MG63 (cell line): ENCODE measurements at regions not wholly inside any gene's neighbourhood (a gene's known extent, or its start where the extent isn't known, plus 50 kb on each side); places are given as distances from the start of the nearest gene placed in this dataset.
A peak's percentile ranks its signal among the peaks of the same experiment; 100 is the strongest.

Experiments
- DNase-seq: peaks from one replicate; pipeline ENCODE4 v3.0.0-alpha.2; 2020
- H3K27me3 ChIP-seq: fragments of 250-450 bp; sonication (Bioruptor Pico); 2 replicates; pipeline ENCODE4 v1.5.1; 2020; ENCODE audit warnings: mild to moderate bottlenecking, moderate library complexity
- H3K36me3 ChIP-seq: fragments of 250-450 bp; sonication (Bioruptor Pico); 2 replicates; pipeline ENCODE4 v1.5.1; 2020; ENCODE audit warnings: mild to moderate bottlenecking, moderate library complexity
- H3K4me3 ChIP-seq: fragments of 250-450 bp; sonication (Bioruptor Pico); 2 replicates; pipeline ENCODE4 v1.5.1; 2020; ENCODE audit warnings: mild to moderate bottlenecking, moderate library complexity
- H3K9me3 ChIP-seq: fragments of 250-450 bp; sonication (Bioruptor Pico); 2 replicates; pipeline ENCODE4 v1.5.1; 2020; ENCODE audit warnings: mild to moderate bottlenecking, moderate library complexity

DNA sequence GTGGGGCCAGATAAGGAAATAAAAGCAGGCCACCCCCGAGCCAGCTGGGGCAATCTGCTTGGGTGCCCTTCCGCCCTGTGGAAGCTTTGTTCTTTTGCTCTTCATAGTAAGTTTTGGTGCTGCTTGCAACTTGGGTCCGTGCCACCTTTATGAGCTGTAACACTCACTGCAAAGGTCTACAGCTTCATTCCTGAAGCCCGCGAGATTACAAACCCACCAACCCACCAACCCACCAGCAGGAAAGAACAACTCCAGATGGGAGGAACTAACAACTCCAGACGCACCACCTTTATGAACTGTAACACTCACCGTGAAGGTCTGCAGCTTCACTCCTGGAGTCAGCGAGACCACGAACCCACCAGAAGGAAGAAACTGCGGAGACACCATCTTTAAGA lies 84.2 kb upstream of the ARRDC4 start:
- Histone ChIP-seq H3K9me3 (peaks cover 5% of the 10 kb centered on the region; the same call in 1 of the 2 replicates), H3K36me3 (no peaks in the 10 kb centered on the region), H3K4me3 (no peak overlapping the region), H3K27me3 (no peaks in the 10 kb centered on the region)
- no peak for DNase-seq

DNA sequence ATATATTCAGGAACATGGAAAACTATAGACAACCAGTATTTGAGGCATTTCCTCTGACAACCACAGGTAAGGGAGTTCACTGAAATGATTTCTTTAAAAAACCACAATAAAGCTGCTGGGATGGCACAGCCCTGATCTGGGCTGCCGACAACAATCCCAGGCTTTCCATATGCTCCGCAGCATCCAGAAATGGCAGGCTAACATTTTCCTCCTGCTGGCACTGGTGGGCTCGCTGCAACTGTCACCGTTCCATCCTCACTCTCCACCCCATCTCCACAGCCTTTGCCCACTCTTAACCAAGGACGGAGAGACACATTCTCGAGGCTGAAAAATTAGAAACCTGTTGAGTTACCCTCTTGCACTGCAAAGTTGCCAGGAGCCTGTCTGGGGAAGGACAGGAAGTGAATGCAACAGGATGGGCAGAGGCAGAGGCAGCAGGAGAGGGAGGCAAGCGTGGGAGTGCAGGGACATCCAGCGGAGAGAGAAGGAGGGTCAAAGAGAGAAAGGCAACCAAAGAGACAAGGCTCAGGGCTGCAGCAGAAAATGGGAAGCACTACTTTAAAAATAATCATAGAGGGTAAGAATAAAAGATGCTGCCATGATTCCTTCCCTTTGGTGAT lies 79.0 kb upstream of the ARRDC4 start:
- Histone ChIP-seq H3K9me3 (no peaks in the 10 kb centered on the region), H3K4me3 (no peak overlapping the region), H3K27me3 (peaks cover 11% of the 10 kb centered on the region), H3K36me3 (no peaks in the 10 kb centered on the region)
- DNase-seq, result no peak

DNA sequence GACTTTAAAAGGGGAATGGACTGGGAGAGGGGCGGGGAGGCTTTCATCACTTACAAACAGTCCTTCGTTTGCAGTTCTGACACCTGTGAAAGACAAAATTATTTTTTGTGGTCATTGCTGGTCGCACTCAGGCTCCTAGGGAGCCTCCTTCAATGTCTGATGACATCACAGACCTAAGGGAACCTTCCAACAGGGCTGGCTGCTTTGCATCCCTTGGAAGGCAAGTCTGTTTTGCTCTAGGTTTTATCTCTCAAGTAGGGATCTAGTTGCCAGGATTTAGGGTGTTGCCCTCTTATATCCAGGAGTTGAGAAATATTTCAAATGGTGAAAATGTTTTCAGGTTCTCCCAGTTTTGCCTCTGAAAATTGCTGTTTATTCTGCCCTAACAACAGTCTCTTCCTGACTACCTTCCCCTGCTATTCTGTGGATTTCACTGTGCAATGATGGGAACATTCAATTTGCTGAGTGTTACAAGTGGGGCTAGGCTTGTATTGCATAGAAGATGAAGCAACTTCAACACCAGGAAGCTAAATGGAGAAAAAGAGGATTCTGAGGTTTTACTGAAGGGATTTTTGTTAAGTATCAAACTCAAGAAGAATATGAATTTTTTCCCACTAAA lies 75.9 kb upstream of the ARRDC4 start:
- Histone ChIP-seq H3K27me3 (peaks cover 11% of the 10 kb centered on the region), H3K36me3 (no peaks in the 10 kb centered on the region), H3K9me3 (no peaks in the 10 kb centered on the region), H3K4me3 (no peak overlapping the region)
- no peak for DNase-seq

DNA sequence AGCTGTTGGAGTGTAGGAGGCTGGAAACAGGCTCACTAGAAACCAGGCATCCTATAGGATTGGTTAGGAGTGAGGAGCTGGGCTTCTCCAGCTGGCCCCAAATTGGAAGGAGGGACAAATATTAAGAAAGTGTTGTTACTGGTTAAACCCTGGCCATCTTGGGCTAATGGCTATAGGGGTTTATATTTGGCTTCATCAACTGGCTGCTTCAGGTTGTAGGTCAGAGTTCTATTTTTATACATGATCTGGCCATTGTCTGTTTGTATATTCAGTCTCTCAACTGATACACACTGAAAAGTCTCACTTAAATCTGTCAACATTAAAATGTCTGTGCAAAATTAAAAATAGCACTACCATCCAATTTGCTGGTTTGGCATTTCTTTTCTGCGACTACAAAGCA lies 70.2 kb upstream of the ARRDC4 start:
- no peaks in the 10 kb centered on the region for H3K36me3 ChIP-seq
- H3K27me3 ChIP-seq, result peaks cover 5% of the 10 kb centered on the region
- DNase-seq, result no peak
- no peak overlapping the region for H3K4me3 ChIP-seq
- no peaks in the 10 kb centered on the region for H3K9me3 ChIP-seq

DNA sequence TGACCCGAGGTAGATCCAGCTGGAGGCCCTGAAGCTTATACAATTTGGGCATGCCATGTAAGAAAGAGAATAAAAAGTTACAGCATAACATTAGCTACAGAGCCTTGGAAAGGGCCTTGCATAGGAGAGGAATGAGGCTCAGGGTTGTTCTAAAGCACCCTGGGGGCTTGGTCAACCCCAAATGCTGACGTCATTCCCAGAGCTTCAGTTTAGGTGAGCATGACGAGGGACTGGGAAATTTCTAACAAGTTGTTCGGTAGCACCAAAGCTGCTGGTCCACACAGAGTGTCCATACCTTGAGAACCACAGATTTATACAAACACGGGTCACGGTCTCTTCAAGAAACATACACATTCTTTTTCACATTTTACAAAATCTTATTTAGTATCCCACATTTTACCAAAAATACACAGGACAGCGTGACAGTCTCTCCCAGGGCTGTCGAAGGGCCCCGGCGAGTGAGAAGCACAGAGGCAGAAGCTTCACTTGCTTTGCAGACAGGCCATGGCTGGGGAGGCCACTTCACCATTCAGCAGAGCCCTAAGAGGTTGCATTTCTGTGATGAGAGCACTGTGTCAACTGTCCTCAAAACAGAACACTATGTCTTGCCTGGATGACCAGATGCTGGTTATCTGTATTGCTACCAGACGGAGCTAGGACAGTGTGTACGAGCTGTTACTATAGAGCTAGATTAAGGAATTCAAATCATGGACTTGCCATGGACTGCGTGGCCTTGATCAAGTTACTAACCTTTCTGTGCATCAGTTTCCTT lies 68.2 kb upstream of the ARRDC4 start:
- H3K4me3 ChIP-seq, result no peak overlapping the region
- H3K36me3 ChIP-seq, result no peaks in the 10 kb centered on the region
- no peak for DNase-seq
- no peaks in the 10 kb centered on the region for H3K9me3 ChIP-seq
- no peaks in the 10 kb centered on the region for H3K27me3 ChIP-seq

DNA sequence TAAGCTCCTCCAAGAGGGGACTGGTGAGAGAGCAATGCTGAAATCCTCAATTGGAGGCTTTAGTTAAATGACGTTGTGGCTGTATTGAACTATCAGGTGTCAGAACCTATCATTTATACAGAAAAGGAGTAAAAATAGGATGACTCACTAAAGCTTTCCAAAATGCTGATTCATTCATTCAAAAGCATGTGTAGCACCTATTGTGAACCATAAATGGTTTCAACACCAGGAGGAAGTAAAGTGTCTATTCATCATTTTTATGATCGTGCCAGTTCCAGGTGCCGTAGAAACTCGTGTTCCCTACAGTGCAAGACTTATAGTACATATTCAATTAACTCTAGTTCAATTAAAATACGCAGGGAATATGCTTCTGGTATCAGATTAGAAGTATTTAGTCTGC lies 66.5 kb upstream of the ARRDC4 start:
- Histone ChIP-seq H3K4me3 (no peak overlapping the region), H3K9me3 (no peaks in the 10 kb centered on the region), H3K36me3 (no peaks in the 10 kb centered on the region), H3K27me3 (no peaks in the 10 kb centered on the region)
- no peak for DNase-seq

DNA sequence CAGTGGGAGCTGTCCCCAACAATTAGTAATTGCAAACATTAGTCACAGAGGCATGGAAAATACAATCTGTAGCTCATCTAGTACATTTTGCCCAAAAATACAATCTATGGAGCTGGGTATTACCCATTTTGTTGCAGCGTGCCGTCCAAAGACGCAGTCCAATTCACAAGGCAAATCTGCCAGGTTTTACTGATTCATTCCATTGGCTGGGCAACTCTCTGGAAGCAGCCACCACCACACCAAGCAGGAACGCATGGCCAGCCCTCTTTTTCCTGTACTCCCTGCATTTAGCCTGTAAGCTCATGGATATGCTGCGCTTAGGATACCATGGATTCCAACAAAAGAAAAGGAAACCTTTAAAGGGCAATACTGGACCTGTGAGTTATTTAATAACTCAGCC lies 60.5 kb upstream of the ARRDC4 start:
- H3K27me3 ChIP-seq, result no peaks in the 10 kb centered on the region
- peak; percentile 70 for DNase-seq

DNA sequence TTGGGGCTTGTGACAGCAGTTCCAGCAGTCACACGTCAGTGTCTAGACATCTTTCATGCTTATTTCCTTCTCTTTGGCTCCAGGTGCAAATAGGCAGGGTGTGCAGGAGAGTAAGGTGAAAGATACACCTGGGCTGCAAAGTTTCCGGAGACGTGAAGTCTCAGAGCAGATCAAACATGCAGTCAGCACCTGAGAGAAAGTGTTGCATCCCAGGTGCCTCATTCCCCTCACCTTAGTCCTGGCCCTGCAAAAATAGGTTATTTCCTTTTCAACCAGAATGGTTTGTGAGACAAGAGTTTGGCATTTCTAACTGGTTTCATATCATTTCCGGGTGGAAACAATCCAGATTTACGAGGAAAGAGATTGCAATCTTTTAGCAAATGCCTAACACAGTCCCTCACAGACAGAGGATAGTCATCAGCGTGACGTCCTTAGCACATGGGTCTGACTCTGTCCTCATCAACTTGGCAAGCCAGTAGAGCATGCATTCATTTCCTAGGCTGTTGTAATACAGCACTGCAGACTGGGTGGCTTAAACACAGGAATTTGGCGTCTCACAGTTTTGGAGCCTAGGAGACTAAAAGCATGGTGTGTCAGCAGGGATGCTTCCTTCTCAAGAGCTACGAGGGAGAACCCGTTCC lies 58.2 kb upstream of the ARRDC4 start:
- DNase-seq, result peak; percentile 82
- Histone ChIP-seq H3K36me3 (no peaks in the 10 kb centered on the region), H3K4me3 (no peak overlapping the region), H3K9me3 (no peaks in the 10 kb centered on the region), H3K27me3 (no peaks in the 10 kb centered on the region)

More for the DNA sequence above, 60.5 kb upstream of the ARRDC4 start:
- Histone ChIP-seq H3K36me3 (no peaks in the 10 kb centered on the region), H3K9me3 (no peaks in the 10 kb centered on the region), H3K4me3 (no peak overlapping the region)

DNA sequence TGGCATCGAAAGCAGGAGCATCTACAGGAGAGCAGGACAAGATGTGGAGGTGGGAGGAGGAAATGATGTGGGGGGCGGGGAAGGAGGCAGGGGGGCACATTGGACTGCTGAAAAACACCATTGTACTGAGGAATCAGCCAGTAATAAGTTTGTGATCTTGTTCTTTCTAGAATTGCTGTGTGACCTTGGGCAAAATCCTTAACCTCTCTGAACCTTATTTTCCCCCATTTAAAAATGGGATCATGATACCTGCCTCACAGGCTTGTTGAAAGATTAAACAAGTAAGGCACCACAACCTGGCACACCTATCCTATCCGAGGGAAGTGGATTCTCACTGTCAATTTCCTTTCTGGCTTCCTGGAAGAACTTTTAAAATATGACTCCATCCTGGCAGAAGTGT lies 56.9 kb upstream of the ARRDC4 start:
- H3K9me3 ChIP-seq, result no peaks in the 10 kb centered on the region
- DNase-seq, result no peak
- H3K4me3 ChIP-seq, result no peak overlapping the region
- no peaks in the 10 kb centered on the region for H3K36me3 ChIP-seq
- H3K27me3 ChIP-seq, result no peaks in the 10 kb centered on the region

DNA sequence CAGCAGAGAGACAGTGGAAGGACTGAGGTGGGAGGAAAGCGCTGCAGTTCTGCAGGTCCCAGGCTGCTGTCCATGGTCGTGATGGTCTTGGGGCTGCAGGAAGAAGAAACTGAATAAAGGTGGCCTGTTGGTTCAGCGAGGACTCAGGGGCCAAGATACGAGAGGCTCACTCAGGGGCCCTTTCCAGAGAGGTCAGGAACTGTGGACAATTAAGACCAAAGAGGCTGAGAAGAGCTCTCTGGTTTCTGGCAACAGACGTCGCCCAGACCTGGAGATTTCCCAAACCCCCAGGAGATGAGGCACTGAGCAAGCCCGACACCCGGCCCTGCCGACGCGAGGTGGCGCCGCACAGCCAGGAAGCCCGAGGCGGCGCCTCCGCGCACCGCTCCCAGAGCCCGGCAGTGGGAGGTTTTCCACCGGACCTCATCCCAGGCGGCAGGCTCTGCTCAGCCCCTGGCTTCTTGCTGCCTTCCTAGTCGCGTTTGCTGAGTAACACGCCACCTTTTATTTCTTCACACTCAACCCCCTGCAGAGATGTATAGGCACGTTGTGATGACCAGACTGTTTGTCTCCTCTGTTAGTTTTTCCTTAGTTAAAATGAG lies 56.4 kb upstream of the ARRDC4 start:
- Histone ChIP-seq H3K36me3 (no peaks in the 10 kb centered on the region), H3K9me3 (no peaks in the 10 kb centered on the region), H3K27me3 (no peaks in the 10 kb centered on the region), H3K4me3 (no peak overlapping the region)
- DNase-seq, result peak; percentile 87

DNA sequence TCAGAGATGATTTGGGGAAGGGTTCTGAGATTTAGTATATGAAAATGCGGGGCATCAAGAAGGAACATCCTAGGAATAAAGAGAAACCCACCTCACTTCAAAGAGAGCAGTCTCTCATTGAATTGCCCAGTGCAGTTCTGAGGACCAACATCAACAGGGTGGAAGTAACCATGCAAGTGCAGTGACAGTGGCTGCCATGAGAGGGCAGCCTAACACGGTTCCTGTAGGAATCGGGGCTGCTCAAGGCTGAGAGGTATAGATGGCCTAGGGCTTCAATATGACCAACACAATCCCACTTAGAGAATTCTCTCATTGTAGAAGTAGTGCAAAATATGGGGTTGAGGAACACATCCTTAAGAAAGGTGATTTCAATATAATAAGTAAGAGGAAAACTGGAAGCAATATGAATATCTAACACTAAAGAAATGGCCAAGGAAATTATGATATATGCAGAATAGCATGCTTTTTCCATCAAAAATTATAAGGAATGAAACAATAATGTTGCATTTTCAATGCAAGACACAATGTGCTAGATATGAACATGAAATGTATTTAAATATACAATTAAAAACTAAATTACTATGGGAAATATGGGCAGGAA lies 51.1 kb upstream of the ARRDC4 start:
- H3K36me3 ChIP-seq, result no peaks in the 10 kb centered on the region

More for the DNA sequence above, 51.1 kb upstream of the ARRDC4 start:
- H3K9me3 ChIP-seq, result no peaks in the 10 kb centered on the region
- DNase-seq, result peak; percentile 54
- no peaks in the 10 kb centered on the region for H3K27me3 ChIP-seq
- H3K4me3 ChIP-seq, result no peak overlapping the region
